DMS 273 (cell line): ENCODE measurements at regions not wholly inside any gene's neighbourhood (a gene's known extent, or its start where the extent isn't known, plus 50 kb on each side); places are given as distances from the start of the nearest gene placed in this dataset.

ENCODE experiments used
- DNase-seq: peaks from one replicate; lab custom pipeline; 2025; ENCODE audit not compliant: unreplicated experiment; lab: John Stamatoyannopoulos, UW

DNA sequence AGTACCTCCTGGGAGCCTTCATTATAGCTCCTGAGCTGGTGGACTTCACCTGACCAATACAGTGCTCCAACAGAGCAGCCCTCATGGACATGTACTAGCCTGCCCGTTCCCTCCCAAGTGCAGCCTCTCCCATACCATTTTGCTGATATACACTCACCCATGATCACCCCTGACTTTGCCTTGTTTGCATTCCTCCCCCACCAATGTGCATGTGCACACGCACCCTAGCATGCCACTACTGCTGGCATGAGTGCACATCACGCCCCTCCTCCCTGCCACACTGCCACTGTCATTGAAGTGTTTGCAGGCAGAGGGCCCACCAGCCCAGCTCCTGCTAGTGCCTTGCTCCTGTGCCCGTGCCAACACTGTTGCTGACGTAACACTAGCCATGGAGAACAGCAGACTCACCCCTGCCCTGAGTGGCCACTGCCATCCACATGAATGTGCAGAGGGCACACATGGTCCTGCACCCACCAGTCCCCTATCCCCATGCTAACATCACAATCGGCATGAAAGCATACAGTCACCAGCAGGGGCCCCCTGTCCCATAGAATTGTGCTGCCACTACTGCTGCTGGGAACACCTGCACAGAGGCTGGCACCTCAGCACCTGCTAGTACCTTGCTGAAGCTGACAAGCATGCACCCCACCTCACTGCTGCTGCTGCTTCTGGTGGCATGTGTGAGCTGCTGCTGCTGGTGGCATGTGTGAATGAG lies 110.3 kb downstream of the SINHCAF start:
- no peak for DNase-seq

DNA sequence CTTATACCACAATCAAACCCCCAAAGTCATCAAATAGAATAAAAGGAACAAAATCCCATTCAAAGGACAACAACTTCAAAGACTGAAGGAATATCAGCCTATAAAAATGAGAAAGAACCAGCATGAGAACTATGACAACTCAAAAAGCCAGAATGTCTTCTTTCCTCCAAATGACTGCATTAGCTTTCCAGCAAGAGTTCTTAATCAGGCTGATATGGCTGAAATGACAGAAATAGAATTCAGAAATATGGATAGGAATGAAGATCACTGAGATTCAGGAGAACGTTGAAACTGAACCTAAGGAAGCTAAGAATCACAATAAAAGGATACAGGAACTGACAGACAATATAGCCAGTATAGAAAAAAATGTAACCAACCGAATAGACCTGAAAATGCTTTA lies 109.5 kb downstream of the SINHCAF start:
- DNase-seq = no peak

DNA sequence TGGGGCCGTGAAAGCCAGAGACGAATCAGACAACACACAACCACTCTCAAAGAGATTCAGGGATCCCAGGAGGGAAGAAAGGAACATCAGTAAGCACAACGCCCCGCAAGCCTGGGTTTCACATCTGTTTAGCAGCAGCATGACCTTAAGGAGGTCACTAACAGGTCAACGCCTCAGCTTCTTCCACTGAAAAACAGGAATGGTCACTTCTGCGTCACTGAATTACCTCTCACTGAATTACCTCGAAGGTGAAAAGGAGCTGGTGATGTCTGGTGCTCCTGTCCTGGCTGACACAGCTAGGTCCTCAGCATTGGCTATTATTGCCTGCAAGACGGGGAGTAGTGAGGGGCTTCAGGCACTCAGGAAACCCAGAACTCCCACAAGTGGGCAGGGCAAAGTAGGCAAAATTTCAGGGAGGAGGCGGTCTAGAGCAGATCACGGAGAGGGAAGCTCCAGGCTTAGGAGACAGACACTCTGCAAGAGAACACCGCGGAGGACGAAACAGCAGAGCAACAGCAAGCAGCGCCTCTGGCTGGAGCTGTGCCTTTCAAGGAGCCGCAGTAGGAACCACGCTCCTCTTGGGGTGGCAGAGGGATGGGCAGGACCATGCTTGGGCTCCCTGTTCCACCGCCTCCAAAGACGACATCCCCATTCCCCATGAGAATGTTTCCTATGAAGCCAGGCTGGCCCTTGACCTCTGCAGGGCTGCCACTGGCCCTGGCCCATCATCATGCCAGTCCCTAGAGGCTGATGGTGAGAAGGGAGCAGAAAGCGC lies 108.4 kb downstream of the SINHCAF start:
- DNase-seq = no peak

DNA sequence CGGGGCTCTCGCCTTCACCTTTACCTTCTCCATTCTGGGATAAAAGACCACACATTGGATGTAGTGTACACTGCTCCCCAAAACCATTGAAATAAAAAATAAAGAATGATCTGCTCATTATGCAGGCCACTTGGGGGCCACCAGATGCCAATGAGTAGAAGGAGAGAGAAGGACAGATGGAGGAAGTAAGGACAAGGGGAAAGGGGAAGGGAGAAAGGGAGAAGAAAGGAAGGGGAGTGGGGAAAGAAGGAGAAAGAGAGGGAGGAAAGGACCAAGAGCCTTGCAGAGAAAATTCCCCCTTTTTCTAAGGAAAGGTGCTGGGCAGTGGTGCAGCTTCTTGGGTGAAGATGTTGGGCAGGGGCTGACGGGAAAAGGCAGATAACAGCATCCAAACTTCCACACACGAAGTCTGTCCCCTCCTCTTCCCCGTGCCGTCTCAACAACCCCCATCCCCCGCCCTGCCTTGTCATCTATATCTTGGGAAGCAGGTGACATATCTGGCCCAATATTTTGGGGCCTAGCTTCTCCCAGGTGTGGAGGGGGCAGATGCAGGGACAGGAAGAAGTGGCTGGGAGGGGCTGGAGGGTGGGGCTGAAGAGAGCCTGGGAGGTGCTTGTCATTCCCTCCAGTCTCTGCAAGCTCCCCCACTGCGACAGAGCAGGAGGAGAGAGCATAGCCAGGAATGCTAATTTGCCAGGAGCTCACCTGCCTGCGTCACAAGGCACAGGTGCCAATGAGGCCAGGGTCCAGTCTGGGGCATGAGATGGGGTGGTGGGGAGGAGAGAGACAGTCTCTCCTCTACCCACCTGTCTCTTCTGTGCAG lies 107.5 kb downstream of the SINHCAF start:
- no peak for DNase-seq

DNA sequence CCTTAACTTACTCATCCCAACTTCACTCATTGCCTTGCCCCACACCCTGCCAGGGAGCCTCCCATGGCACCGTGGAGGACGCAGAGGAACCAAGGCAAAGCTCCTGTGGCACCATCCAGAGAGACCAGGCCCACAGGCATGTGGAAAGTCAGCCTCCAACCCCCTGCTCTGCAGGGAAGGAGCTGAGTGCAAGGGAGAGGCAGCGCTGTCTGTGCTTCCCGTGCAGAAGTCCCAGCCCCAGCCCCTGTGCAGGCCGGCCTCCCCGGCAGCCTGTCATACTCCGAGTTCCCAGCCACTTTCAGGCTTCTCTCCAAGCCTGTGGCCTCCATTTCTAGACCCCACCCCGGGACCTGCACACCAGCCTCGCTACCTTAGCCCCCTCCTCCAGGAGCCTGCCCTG lies 106.4 kb downstream of the SINHCAF start:
- DNase-seq = no peak

DNA sequence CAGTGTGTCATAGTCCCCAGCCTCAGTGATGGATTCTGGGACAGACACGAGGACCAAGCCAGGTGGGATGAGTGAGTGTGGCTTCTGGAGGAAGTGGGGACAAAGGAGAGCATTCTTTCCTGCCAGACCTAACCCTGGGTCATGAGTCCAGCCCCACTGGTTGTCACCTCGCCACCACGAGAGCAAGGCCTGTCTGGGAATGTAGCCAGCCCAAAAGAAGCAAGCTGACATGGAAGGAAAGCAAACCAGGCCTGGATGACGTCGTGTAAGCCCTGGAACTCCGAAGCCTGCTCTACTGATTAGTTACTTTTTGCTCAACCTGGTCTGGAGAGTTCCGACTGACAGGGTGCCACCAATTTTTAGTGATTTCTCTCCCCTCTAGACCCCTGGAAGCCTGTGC lies 105.9 kb downstream of the SINHCAF start:
- DNase-seq = no peak

DNA sequence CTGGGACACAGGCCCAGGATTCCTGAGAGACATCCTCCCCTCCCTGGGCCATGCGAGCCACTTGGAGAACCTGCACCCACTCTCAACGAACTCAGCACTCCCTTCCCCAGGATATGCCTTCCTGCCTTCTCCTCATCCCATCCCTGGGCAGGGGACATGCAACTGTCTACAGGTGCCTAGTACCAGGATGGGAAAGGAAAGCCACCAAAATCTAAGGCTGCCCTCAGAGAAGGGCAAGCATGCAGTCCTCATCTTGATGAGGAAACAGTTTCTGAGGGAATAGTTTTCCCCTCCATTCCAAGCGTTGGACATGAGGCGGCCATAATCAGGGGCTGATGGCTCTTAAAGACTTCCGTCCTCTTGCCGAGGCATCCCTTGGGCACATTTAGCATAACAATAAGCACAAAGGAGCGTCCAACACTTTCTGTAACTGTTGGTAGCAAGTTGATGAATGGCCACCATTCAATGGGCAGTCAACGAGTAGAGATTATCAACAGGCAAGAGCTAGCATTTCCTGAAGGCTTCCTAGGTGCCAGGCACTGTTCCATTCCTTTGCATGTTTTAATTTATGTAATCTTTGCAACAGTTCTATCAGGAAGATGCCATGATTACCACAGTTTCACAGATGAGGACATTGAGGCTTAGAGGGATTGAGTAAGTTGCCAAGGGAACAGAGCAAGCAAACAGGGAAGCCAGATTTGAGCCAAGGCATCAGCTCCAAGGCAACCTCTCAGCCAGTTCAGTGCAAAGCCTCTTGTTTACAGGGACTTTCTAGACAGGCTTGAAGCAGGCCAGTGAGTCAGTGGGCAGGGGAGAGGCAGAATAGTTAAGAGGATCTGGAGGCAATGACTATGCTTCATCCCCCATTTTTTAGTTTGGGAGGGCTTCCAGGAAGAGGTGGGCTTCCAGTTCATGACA lies 105.1 kb downstream of the SINHCAF start:
- DNase-seq = no peak

DNA sequence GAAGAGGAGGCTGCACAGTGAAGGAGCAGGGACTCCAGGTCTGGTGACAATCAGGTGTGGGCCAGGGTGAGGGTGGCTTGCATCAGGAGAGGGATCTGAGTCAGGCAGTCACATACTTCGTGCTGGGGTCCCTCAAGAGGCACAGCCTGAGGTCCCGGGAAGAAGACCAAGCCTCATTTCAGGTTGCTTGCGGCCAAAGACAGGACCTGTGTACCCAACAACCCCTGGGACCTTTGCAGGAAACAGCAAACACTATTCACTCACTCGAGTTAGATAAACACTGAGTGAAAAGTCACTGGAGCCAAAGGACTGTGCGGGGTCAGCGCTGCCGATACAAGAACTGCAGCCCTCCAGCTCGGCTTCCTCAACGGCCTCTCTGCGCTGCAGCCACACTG lies 104.4 kb downstream of the SINHCAF start:
- DNase-seq = no peak

DNA sequence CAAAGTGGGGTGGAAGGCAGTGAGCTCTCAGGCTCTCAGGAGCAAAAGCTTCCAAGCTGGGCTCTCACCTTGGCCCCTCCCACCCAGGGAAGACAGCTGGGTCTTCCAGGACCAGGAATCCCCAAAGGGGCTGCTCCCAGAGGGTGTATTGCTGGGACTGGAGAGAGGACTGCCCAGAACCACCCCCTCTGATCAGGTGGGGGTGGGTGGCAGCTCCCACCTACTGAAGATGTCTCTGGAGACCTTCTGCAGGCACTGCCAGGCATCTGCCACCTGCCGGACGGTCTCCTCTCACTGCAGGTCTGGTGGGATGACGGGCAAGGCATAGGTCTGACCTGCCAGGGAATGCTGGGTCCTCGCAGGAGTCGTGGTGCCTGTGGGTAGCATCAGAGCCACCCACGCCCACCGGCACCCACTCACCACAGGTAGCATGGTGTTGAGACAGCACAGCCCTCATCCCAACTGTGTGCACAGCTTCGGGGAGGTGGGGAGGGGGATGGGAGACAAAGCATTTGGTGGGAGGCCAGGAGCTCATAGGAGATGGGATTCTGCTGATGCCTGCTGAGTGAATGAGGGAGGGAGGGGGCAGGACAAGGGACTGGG lies 103.2 kb downstream of the SINHCAF start:
- DNase-seq = no peak

DNA sequence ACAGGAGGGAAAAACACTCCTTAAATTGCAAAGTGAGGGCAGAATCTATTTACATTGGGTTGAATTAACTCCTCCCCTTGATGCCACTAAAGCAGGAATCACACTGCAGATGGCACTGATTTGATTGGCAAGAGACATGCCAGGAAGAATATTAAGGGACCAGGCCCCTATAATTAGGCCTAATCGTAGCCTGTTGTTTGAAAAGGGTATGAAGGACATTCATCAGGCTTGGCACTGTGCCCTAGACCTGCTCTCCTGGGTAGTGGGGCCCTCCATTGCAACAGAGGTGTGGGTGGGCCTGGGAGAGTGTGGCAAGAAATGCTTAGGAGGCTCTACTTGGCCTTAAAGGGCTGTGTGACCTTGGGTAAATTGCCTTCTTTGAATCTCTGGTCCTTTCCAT lies 102.3 kb downstream of the SINHCAF start:
- DNase-seq = peak; percentile 19

DNA sequence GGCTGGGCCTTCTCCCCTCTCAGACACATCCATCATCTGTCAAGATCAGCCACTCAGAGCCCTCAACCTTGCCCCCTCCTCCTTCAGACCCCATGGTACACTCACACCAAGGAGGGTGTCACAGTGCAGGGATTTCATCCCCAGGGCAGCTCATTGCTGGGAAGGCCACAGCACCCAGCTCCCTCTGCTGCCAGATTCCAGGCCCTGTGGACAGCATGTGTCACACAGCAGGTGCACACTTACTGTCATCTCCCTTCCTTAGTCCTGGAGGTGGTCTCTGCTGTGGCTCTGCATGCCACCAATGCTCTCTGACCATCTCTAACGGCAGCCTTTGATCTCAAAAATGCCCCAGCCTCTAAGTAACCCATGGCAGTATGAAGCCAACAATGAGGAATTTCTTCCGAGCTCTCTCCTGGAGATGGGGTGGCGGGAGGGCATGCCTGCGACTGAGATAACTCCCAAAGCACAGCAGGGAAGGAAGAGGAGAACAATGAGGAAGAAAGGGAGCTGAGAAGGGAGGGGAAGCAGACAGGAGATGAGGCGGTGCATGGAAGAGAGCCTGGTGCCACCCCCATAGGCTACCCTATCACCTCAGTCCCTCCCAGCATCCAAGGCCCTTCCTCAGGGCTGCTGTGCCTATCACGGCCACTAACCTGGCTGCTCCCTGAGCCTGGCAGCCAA lies 101.0 kb downstream of the SINHCAF start:
- DNase-seq = no peak

DNA sequence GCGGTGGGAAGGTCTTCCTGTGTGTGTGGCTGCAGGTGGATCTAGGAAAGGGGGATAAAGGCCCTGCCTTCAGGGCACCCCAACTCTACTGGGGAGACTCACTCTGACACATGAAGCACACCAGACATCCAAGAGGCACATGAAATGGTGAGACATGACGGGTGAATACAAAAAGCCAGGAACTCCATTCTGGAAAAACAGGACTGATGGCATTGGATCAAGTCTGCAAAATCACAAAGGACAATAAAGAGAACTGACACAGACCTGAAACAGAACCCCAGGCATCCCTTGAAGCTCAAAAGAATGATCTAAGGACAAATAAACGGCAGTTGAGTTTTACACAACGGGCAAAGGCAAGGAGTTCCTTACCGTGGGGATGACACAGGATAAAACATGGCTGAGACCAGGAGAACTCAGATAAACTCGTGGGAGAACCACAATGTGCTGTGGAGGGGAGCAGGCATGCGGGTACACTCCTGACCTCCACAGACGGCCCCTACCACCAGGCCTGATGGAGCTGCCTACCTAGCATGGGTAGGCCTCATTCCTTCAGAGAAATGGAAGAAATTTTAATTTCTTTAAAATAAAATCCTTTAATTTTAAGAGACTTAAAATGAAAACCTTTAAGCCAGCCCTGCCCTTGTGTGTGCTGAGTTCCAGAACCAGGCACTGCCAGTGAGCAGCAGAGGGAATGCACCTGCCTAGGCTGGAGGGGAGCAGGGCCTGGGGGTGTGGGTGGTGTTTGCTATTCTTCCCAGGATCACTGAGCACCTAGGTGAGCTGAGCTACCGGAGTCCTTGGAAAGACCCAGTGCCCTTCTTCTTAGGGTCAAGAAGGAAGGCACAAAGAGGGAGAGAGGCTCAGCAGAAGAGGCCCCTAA lies 100.1 kb downstream of the SINHCAF start:
- DNase-seq = no peak

DNA sequence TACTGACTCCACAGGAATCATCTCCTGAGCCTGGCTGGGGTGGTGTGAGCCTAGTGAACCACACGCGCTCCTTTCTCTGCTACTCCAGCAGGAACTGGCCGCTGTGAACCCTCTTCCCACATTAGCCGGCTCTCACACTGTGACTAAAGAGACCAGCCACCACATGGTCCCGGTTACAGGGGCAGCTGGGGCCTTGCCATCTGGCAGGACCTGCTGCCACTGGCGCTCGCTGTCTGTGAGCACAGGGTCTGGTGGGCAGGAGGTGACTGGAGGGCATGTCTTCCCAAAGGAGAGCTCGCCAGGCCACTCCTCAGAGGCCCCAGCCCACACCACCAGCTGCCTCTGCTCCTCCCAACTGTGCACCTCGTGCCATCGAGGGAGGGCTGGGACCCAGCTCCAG lies 99.3 kb downstream of the SINHCAF start:
- peak; percentile 91 for DNase-seq

DNA sequence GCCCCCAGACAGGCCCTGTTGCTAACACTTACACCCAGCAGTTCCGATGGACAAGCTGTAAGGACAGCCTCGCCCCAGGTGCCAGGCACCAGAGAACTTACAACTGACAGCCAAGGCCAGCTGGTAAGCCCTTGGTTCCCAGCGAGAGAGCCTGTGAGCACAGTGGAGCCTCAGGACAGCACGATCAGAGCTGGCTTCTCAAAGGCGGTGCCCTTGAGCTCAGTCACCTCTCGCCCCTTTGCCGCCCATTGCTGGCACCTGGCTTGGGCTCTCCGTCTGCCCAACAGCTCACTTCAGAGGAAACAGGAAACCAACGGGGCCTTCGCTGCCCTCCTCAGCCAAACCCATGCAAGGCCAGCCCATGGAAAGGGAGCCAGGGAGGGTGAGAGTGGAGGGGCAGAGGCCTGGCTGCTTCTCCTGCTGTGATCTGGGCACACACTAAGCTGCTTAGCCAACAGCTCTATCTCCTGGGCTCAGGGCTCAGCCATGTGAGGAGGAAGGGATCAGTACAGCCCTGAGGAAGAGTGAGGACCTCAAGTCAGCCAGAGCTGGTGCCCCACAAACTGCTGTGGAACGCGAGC lies 98.5 kb downstream of the SINHCAF start:
- peak; percentile 64 for DNase-seq

DNA sequence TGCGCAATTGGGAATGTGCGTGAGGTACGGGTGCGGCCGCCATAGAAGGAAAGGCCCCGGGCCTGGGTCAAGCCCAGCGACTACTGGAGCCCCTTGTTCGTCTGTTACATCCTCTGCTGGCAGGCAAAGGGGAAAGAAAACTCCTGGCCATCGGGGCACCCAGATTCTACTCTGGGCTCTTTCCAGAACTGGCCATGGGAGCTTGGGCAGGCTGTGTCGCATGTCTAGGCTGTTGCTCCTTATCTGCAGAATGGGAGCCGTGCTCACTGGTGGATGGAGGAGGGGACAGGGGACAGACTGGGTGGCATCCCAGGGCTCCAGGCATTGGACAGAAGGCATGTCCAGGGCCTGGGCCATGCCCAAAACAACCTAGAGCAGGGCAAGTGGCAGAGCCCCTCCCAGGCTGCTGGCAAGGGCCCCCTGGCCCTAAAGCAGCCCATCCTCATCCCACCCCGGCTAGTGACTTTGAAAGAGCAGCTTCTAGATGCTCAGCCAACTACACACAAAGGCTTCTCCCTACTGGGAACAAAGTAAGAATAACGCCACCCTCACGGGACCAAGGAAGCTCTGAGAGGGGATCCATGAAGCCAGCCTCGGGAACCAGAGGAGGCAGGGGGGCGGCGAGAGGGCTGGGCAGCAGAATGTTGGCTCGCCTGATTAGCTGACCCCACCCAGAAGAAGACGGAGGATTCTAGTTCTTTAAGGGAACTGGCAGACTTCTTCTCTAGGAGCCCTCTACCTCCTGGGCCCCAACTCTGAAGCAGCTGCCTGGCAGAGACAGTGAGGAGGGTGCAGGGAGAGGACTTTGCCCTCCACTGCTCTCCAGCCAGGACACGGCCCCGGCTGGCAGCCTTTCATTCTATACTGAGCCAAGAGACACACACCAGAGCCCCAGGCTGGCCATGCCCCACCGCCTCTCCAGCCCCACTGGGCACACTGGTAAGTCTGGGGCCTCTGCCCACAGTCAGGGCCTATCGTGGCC lies 96.8 kb downstream of the SINHCAF start:
- peak; percentile 26 for DNase-seq

DNA sequence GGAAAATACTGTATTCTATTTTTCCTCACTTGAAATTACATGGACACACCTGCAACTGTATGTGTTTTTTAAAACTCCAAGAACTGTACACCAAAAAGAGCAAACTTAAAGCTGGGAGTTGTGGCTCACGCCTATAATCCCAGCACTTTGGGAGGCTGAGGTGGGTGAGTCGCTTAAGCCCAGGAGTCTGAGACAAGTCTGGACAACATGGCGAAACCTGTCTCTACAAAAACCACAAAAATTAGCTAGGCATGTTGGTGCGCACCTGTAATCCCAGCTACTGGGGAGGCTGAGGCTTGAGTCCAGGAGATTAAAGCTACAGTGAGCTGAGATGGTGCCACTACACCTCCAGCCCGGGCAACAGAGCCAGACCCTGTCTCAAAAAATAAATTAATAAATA lies 95.9 kb downstream of the SINHCAF start:
- no peak for DNase-seq
